DND-41 (cell line): ENCODE measurements at regions not wholly inside any gene's neighbourhood (a gene's known extent, or its start where the extent isn't known, plus 50 kb on each side); places are given as distances from the start of the nearest gene placed in this dataset.

Source experiments
- EZH2 ChIP-seq: IDR thresholded peaks from 3 replicates; pipeline ENCODE4 v1.6.1; 2012; ENCODE audit warnings: borderline replicate concordance, low read depth, mild to moderate bottlenecking, moderate library complexity, low read length, inconsistent platforms; ENCODE audit not compliant: severe bottlenecking
- TF ChIP-seq, protein P1 (sequence below): IDR thresholded peaks from 2 replicates; pipeline ENCODE4 v1.5.1; 2012; ENCODE audit warnings: borderline replicate concordance, low read length, moderate library complexity, mild to moderate bottlenecking; ENCODE audit not compliant: poor library complexity, severe bottlenecking; ENCODE audit errors: extremely low read depth

DNA sequence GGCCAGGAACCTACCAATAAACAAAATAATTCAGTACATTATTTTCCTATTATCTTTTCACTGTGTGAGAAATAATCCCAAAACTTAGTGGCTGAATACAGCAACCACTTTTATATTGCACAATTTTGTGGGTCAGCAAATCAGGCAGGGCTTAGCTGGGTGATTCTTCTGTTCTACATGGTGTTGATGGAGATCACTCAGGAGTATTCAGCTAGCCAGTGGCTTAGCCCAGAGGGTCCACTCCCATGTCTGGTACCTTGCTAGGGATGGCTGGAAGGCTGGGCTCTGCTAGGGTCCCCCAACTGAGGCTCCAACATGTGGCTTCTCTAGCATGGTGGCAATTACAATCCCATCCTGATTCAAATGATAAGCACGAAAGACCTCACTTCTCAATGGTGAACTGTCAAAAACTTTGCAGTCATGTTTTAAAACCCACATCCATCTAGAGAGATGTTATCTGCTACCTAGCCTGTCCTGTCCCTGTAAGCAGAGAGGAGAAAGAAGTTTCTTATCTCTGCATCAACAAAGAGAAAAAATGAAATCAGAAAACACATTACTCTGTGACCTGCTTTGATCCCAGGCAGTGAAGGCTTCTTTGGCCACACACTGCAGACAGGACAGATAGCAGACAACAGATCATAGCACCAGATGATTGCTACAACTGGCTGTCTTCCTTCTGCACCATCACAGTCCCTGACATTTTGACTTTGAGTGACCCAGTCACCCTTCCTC, 51.0 kb upstream of the MYL2 start:
- TF ChIP-seq, protein P1, sequence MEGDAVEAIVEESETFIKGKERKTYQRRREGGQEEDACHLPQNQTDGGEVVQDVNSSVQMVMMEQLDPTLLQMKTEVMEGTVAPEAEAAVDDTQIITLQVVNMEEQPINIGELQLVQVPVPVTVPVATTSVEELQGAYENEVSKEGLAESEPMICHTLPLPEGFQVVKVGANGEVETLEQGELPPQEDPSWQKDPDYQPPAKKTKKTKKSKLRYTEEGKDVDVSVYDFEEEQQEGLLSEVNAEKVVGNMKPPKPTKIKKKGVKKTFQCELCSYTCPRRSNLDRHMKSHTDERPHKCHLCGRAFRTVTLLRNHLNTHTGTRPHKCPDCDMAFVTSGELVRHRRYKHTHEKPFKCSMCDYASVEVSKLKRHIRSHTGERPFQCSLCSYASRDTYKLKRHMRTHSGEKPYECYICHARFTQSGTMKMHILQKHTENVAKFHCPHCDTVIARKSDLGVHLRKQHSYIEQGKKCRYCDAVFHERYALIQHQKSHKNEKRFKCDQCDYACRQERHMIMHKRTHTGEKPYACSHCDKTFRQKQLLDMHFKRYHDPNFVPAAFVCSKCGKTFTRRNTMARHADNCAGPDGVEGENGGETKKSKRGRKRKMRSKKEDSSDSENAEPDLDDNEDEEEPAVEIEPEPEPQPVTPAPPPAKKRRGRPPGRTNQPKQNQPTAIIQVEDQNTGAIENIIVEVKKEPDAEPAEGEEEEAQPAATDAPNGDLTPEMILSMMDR = no peak
- TF ChIP-seq EZH2 = no peak
